MG63 (cell line): ENCODE measurements at regions not wholly inside any gene's neighbourhood (a gene's known extent, or its start where the extent isn't known, plus 50 kb on each side); places are given as distances from the start of the nearest gene placed in this dataset.

ENCODE experiments used
- DNase-seq: peaks from one replicate; pipeline ENCODE4 v3.0.0-alpha.2; 2020
- H3K27me3 ChIP-seq: fragments of 250-450 bp; sonication (Bioruptor Pico); 2 replicates; pipeline ENCODE4 v1.5.1; 2020; ENCODE audit warnings: mild to moderate bottlenecking, moderate library complexity
- H3K36me3 ChIP-seq: fragments of 250-450 bp; sonication (Bioruptor Pico); 2 replicates; pipeline ENCODE4 v1.5.1; 2020; ENCODE audit warnings: mild to moderate bottlenecking, moderate library complexity
- H3K4me3 ChIP-seq: fragments of 250-450 bp; sonication (Bioruptor Pico); 2 replicates; pipeline ENCODE4 v1.5.1; 2020; ENCODE audit warnings: mild to moderate bottlenecking, moderate library complexity
- H3K9me3 ChIP-seq: fragments of 250-450 bp; sonication (Bioruptor Pico); 2 replicates; pipeline ENCODE4 v1.5.1; 2020; ENCODE audit warnings: mild to moderate bottlenecking, moderate library complexity

GRCh38 chr6:45830441-45831139, 185.1 kb downstream of the CLIC5 start:
- peak; percentile 79 for DNase-seq
- no peaks in the 10 kb centered on the region for H3K9me3 ChIP-seq

GRCh38 chr6:45829873-45830272, 185.8 kb downstream of the CLIC5 start:
- DNase-seq = no peak
- Histone ChIP-seq H3K36me3 (no peaks in the 10 kb centered on the region), H3K4me3 (no peak overlapping the region), H3K9me3 (no peaks in the 10 kb centered on the region), H3K27me3 (no peaks in the 10 kb centered on the region)

More at GRCh38 chr6:45830441-45831139, 185.1 kb downstream of the CLIC5 start:
- H3K27me3 ChIP-seq = no peaks in the 10 kb centered on the region
- no peak overlapping the region for H3K4me3 ChIP-seq
- H3K36me3 ChIP-seq = no peaks in the 10 kb centered on the region

GRCh38 chr6:45827952-45828530, 187.6 kb downstream of the CLIC5 start:
- Histone ChIP-seq H3K36me3 (no peaks in the 10 kb centered on the region), H3K27me3 (no peaks in the 10 kb centered on the region), H3K9me3 (no peaks in the 10 kb centered on the region), H3K4me3 (no peak overlapping the region)
- DNase-seq = peak; percentile 57

GRCh38 chr6:45822873-45823272, 192.8 kb downstream of the CLIC5 start:
- H3K9me3 ChIP-seq = no peaks in the 10 kb centered on the region
- no peaks in the 10 kb centered on the region for H3K36me3 ChIP-seq
- no peak for DNase-seq
- H3K4me3 ChIP-seq = no peak overlapping the region
- no peaks in the 10 kb centered on the region for H3K27me3 ChIP-seq

DNA sequence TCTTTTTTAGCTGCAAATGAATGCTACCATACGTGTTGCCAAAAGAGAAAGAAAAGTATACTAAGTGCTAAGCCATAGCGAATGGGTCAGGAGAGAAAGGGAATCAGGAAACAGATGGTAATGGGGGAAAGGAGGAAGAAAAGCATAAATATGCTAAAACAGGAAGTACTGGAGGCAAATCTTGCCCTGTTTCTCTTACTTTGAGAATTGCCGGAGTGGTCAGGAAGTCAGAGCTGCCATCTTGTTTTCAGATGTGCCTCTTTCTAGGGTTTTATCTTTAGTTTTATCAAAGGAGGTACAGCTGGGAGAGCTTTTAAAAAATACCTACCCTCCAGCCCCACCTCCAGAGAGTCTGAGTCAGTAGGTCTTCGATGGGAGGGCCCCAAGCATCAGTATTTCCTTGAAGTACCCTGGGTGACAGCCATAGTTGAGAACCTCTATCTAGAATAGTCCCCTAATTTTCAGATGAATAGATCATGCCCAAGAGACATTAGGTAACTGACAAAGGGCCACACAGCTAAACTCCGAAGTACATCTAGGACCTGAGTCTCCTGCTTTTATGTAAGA, 193.3 kb downstream of the CLIC5 start:
- no peaks in the 10 kb centered on the region for H3K9me3 ChIP-seq
- no peaks in the 10 kb centered on the region for H3K27me3 ChIP-seq
- no peaks in the 10 kb centered on the region for H3K36me3 ChIP-seq
- DNase-seq = no peak
- no peak overlapping the region for H3K4me3 ChIP-seq

- Histone ChIP-seq H3K4me3 (no peak overlapping the region), H3K36me3 (no peaks in the 10 kb centered on the region), H3K27me3 (no peaks in the 10 kb centered on the region), H3K9me3 (no peaks in the 10 kb centered on the region)
- DNase-seq = no peak
Measured at GRCh38 chr6:45818655-45819054, 197.0 kb downstream of the CLIC5 start.

GRCh38 chr6:45816674-45817297, 198.9 kb downstream of the CLIC5 start:
- Histone ChIP-seq H3K27me3 (no peaks in the 10 kb centered on the region), H3K9me3 (no peaks in the 10 kb centered on the region), H3K4me3 (no peak overlapping the region), H3K36me3 (no peaks in the 10 kb centered on the region)
- peak; percentile 8 for DNase-seq

- DNase-seq = peak; percentile 19
- Histone ChIP-seq H3K4me3 (no peak overlapping the region), H3K36me3 (no peaks in the 10 kb centered on the region), H3K9me3 (no peaks in the 10 kb centered on the region), H3K27me3 (no peaks in the 10 kb centered on the region)
Measured at GRCh38 chr6:45815466-45816125, 200.1 kb downstream of the CLIC5 start.

DNA sequence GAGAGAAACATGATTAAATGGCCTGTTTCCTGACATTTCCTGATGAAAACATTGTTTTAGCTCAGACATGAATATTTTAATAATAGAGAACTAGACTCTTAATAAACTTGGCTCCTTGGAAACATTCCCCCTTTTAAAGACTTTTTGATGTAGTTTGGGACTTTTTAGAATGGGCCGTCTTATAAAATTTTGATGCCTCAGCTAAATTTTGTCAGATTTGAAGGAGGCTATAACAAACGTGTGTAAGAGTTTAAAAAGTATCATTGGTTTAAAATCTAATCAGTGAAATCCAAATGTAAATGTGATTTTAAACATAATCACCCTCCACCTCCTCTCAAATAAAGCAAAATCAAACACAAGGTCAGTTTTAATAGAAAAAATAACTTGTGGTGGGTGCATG, 200.9 kb downstream of the CLIC5 start:
- Histone ChIP-seq H3K9me3 (no peaks in the 10 kb centered on the region), H3K4me3 (no peak overlapping the region), H3K36me3 (no peaks in the 10 kb centered on the region), H3K27me3 (no peaks in the 10 kb centered on the region)
- no peak for DNase-seq

DNA sequence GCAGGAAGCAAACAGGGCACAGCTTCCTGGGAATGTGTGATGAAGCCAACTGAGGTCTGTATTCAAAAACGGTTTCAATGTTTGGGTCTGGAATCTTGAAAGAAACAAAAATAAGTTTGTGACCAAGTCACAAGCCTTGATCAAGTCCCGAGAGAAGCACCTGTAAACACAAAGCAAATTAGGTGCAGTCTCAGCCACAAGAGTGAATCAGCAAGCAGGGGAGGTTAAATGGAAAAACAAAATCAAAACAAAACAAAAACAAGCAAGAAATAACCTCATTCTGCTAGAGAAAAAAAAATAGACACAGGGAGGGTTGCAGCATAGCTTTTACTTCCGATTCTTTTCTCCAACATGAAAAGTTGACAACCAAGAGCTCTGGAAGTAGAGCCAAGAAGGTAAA, 201.7 kb downstream of the CLIC5 start:
- DNase-seq = no peak
- Histone ChIP-seq H3K36me3 (no peaks in the 10 kb centered on the region), H3K4me3 (no peak overlapping the region), H3K27me3 (no peaks in the 10 kb centered on the region), H3K9me3 (no peaks in the 10 kb centered on the region)

- no peak for DNase-seq
- Histone ChIP-seq H3K9me3 (no peaks in the 10 kb centered on the region), H3K4me3 (no peak overlapping the region), H3K36me3 (no peaks in the 10 kb centered on the region), H3K27me3 (no peaks in the 10 kb centered on the region)
Measured at GRCh38 chr6:45812922-45813321, 202.7 kb downstream of the CLIC5 start.

GRCh38 chr6:45808917-45809316, 206.7 kb downstream of the CLIC5 start:
- Histone ChIP-seq H3K9me3 (no peaks in the 10 kb centered on the region), H3K4me3 (no peak overlapping the region), H3K36me3 (no peaks in the 10 kb centered on the region), H3K27me3 (no peaks in the 10 kb centered on the region)
- no peak for DNase-seq

- DNase-seq = no peak
- H3K27me3 ChIP-seq = no peaks in the 10 kb centered on the region
- H3K36me3 ChIP-seq = no peaks in the 10 kb centered on the region
- no peak overlapping the region for H3K4me3 ChIP-seq
- no peaks in the 10 kb centered on the region for H3K9me3 ChIP-seq
Measured at GRCh38 chr6:45808042-45808645, 207.5 kb downstream of the CLIC5 start.

GRCh38 chr6:45807311-45808041, 208.2 kb downstream of the CLIC5 start:
- DNase-seq = no peak
- Histone ChIP-seq H3K36me3 (no peaks in the 10 kb centered on the region), H3K9me3 (no peaks in the 10 kb centered on the region), H3K27me3 (no peaks in the 10 kb centered on the region), H3K4me3 (no peak overlapping the region)

GRCh38 chr6:45806172-45806571, 209.5 kb downstream of the CLIC5 start:
- no peak overlapping the region for H3K4me3 ChIP-seq
- H3K9me3 ChIP-seq = no peaks in the 10 kb centered on the region
- H3K36me3 ChIP-seq = no peaks in the 10 kb centered on the region
- H3K27me3 ChIP-seq = no peaks in the 10 kb centered on the region
- no peak for DNase-seq

- Histone ChIP-seq H3K4me3 (no peak overlapping the region), H3K36me3 (no peaks in the 10 kb centered on the region), H3K27me3 (no peaks in the 10 kb centered on the region), H3K9me3 (no peaks in the 10 kb centered on the region)
- DNase-seq = no peak
Measured at GRCh38 chr6:45803071-45803470, 212.6 kb downstream of the CLIC5 start.
